Mucosa of descending colon (tissue), 3 donors: ENCODE measurements at regions not wholly inside any gene's neighbourhood (a gene's known extent, or its start where the extent isn't known, plus 50 kb on each side); places are given as distances from the start of the nearest gene placed in this dataset.

Source experiments
- ATAC-seq: fragments of 200-7000 bp; cut with Tn5 transposase; one replicate; pipeline ENCODE4 v1.9.1; 2020; ENCODE audit warnings: mild to moderate bottlenecking, moderate library complexity
- DNase-seq, 3 donors: peaks; one replicate each; pipeline ENCODE4 v3.0.0-alpha.2; 2020
- H3K36me3 ChIP-seq: fragments of 200-600 bp; one replicate; pipeline ENCODE4 v1.8.0; 2021; ENCODE audit warnings: low read depth, mild to moderate bottlenecking
- H3K4me1 ChIP-seq: fragments of 200-600 bp; one replicate; pipeline ENCODE4 v1.8.0; 2021; ENCODE audit warnings: low read depth, mild to moderate bottlenecking
- H3K4me3 ChIP-seq: fragments of 200-600 bp; one replicate; pipeline ENCODE4 v1.8.0; 2021; ENCODE audit warnings: mild to moderate bottlenecking
- H3K9me3 ChIP-seq: fragments of 200-600 bp; one replicate; pipeline ENCODE4 v1.8.0; 2021; ENCODE audit warnings: mild to moderate bottlenecking
- intact Hi-C, 2 donors: fragments of 100-400 bp; cut with DNase I in 1 of 2; cut with micrococcal nuclease in 1 of 2; formaldehyde crosslinking; loops; one replicate each; pipeline versions ENCODE4 v1.11.0 to v1.11.1; 2022; cut with DNase I, micrococcal nuclease
- TF ChIP-seq, protein P1 (sequence below): fragments of 200-600 bp; IDR thresholded peaks from one replicate; pipeline ENCODE4 v1.8.0; 2022; ENCODE audit warnings: antibody characterized with exemption, mild to moderate bottlenecking
- donor health status: DM: no; HTN: no; CAD: no; lungs with moderate emphysema.
- donor health status: DM: no; HTN: no; CAD: no.
- donor health status: DM: no; HTN: yes; CAD: no.

DNA sequence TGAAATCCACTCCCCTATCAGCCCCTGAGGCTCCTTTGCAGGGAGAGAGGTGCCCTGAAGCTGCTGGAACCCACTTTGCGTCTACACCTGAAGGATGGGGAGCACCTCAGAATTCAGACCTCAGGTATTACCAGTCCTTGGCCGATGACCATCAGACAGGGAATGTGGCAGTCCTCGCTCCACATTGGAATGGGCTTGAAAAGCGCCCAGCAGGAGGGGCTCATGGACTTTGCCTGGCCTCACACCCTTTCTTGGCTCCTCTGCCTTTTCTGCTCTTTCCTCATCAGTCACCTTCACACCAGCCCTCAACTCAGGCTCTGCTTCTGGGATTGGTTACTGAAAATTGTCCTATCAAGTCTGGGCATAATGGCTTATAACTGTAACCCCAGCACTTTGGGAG, 83.9 kb downstream of the BARX1 start:
- ATAC-seq = no peak
- Histone ChIP-seq H3K36me3 (no peaks in the 10 kb centered on the region), H3K4me3 (no peak overlapping the region), H3K4me1 (no peaks in the 10 kb centered on the region), H3K9me3 (peaks cover 25% of the 10 kb centered on the region)
- DNase-seq = no peak
- intact Hi-C loops = no loop called here
- TF ChIP-seq, protein P1, sequence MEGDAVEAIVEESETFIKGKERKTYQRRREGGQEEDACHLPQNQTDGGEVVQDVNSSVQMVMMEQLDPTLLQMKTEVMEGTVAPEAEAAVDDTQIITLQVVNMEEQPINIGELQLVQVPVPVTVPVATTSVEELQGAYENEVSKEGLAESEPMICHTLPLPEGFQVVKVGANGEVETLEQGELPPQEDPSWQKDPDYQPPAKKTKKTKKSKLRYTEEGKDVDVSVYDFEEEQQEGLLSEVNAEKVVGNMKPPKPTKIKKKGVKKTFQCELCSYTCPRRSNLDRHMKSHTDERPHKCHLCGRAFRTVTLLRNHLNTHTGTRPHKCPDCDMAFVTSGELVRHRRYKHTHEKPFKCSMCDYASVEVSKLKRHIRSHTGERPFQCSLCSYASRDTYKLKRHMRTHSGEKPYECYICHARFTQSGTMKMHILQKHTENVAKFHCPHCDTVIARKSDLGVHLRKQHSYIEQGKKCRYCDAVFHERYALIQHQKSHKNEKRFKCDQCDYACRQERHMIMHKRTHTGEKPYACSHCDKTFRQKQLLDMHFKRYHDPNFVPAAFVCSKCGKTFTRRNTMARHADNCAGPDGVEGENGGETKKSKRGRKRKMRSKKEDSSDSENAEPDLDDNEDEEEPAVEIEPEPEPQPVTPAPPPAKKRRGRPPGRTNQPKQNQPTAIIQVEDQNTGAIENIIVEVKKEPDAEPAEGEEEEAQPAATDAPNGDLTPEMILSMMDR = no peak

DNA sequence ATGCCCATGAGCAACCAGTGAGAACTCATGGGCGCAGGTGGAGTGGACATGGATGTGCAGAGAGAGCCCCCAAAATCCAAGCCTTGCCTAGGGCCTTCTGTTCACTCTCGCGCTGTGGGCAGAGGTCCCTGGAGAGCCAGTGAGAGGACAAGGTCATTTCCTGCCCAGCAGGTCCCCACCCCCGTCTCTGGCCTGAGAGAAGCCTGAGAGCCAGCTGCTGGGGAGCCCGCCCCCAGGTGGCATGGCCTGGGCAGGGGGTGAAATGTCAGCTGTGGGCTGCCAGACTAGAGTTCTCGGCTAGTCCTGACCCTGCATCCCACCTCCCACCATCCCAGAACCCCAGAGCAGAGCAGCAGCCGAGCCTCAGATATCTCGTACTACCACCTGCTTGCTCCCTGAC, 85.3 kb downstream of the BARX1 start:
- intact Hi-C loops = no loop called here
- TF ChIP-seq, protein P1 = no peak
- no peak for ATAC-seq
- DNase-seq = no peak
- H3K4me1 ChIP-seq = no peaks in the 10 kb centered on the region
- H3K4me3 ChIP-seq = no peak overlapping the region
- H3K36me3 ChIP-seq = no peaks in the 10 kb centered on the region
- peaks cover 13% of the 10 kb centered on the region for H3K9me3 ChIP-seq

- no peaks in the 10 kb centered on the region for H3K36me3 ChIP-seq
- H3K4me1 ChIP-seq = no peaks in the 10 kb centered on the region
- ATAC-seq = no peak
- H3K4me3 ChIP-seq = no peak overlapping the region
- TF ChIP-seq, protein P1 = no peak
- no peak for DNase-seq
- intact Hi-C loops = no loop called here
- peaks cover 5% of the 10 kb centered on the region for H3K9me3 ChIP-seq
Measured at GRCh38 chr9:93869088-93869487, 86.1 kb downstream of the BARX1 start.

DNA sequence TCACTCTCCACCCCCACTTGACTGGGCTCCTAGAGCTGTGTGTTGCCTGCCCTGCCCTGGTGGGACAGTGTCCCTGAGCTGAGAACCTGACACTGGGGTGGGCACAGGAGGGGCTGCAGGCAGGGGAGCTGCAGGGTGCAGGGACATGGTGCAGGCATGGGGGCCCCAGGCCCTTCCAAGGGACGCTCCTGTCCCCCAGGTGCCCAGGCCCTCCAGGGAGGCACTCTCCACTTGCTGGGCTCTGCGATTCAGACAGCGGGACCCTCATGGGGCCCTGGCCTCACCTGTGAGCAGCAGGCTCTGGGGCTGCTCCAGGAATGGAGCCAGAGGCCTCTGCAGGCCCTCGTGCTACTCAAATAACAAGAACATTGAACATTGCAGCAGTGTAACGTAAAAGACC, 89.4 kb downstream of the BARX1 start:
- no peak for ATAC-seq
- Histone ChIP-seq H3K9me3 (no peaks in the 10 kb centered on the region), H3K4me1 (no peaks in the 10 kb centered on the region), H3K4me3 (no peak overlapping the region), H3K36me3 (no peaks in the 10 kb centered on the region)
- intact Hi-C loops = no loop called here
- DNase-seq = no peak
- TF ChIP-seq, protein P1 = no peak

GRCh38 chr9:93865245-93865644, 89.9 kb downstream of the BARX1 start:
- Histone ChIP-seq H3K4me1 (no peaks in the 10 kb centered on the region), H3K36me3 (no peaks in the 10 kb centered on the region), H3K4me3 (no peak overlapping the region), H3K9me3 (no peaks in the 10 kb centered on the region)
- ATAC-seq (no peak), DNase-seq (no peak)
- intact Hi-C loops = no loop called here
- TF ChIP-seq, protein P1 = no peak

DNA sequence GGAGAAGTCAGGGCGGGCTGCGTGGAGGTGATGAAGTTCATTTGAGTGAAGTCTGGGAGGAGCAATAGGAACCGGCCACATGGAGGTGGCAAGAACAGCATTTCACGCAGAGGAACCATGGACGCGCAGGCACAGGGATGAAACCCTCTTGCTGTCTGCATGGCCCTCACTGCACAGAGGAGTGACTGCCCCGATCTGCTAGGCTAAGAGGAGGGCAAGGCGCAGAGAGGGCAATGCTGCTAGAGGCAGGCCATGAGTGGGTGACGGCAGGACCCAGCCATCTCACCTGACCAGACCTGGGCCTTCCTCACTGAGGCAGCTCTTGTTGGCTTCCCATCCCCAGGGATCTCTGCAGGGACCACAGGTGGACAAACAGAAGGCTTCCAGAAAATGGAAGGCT, 90.3 kb downstream of the BARX1 start:
- DNase-seq = no peak
- intact Hi-C loops = no loop called here
- Histone ChIP-seq H3K4me1 (no peaks in the 10 kb centered on the region), H3K4me3 (no peak overlapping the region), H3K36me3 (no peaks in the 10 kb centered on the region), H3K9me3 (no peaks in the 10 kb centered on the region)
- no peak for ATAC-seq
- TF ChIP-seq, protein P1 = no peak
